HCT116 (cell line): ENCODE measurements at regions not wholly inside any gene's neighbourhood (a gene's known extent, or its start where the extent isn't known, plus 50 kb on each side); places are given as distances from the start of the nearest gene placed in this dataset.

ENCODE experiments used
- ATAC-seq: fragments of 200-7000 bp; cut with Tn5 transposase; 2 replicates; pipeline ENCODE4 v1.9.1; 2020; ENCODE audit warnings: mild to moderate bottlenecking, moderate library complexity
- BruUV-seq: library from RNA; stranded (reverse); fragments of 400-500 nt; replicated peaks from 2 replicates; lab custom pipeline; 2021; lab: Mats Ljungman, UMichigan
- CTCF ChIA-PET: fragments of 300-600 bp; sonication (Branson Sonifier 250); formaldehyde crosslinking; loops from one replicate; lab custom pipeline; 2021; ENCODE audit warnings: antibody characterized with exemption; lab: Charles Lee
- POLR2A ChIA-PET: fragments of 300-600, 350-600 bp; sonication (Branson Sonifier 250); formaldehyde crosslinking; loops from one replicate; lab custom pipeline; 2021; ENCODE audit warnings: antibody characterized with exemption; lab: Charles Lee
- RAD21 ChIA-PET, 2 experiments: fragments of 300-600 bp; sonication (Branson Sonifier 250); formaldehyde crosslinking; loops; one replicate each; lab custom pipeline; 2023; ENCODE audit warnings: low total read pairs in 2 of 2; ENCODE audit not compliant: uncharacterized antibody in 2 of 2, unreplicated experiment in 2 of 2, low non-redundant PET in 1 of 2; lab: Charles Lee
- DNase-seq: peaks from one replicate; pipeline ENCODE4 v3.0.0-alpha.2; 2010; ENCODE audit warnings: low read depth, low spot score
- H2AFZ ChIP-seq: fragments of 200-600 bp; shearing (Covaris generic), sonication (generic); 2 replicates; pipeline ENCODE4 v1.6.1; 2017; ENCODE audit warnings: low read depth, mixed run types, mixed read lengths, antibody characterized with exemption, low read length; ENCODE audit not compliant: poor library complexity, severe bottlenecking
- H3K27ac ChIP-seq: 2 replicates; pipeline ENCODE4 v1.5.1; 2012; ENCODE audit warnings: low read depth, low read length
- H3K27me3 ChIP-seq: fragments of 200-600 bp; sonication (generic); 2 replicates; pipeline ENCODE4 v1.6.1; 2016; ENCODE audit warnings: mixed run types, low read length, mixed read lengths; ENCODE audit not compliant: insufficient read depth
- H3K36me3 ChIP-seq, 2 experiments: fragments of 200-500 bp in 1 of 2; fragments of 200-600 bp in 1 of 2; sonication (Bioruptor generic) in 1 of 2; sonication (generic) in 1 of 2; 2 replicates each; pipeline versions ENCODE4 v1.5.1 to v1.6.1; 2014 to 2016; ENCODE audit warnings: low read length in 2 of 2, inconsistent platforms in 1 of 2, mixed read lengths in 1 of 2, mixed run types in 1 of 2; ENCODE audit not compliant: insufficient read depth in 2 of 2, control insufficient read depth in 1 of 2
- H3K4me1 ChIP-seq, 2 experiments: fragments of 200-600 bp in 1 of 2; sonication (generic) in 1 of 2; 2 replicates each; pipeline versions ENCODE4 v1.5.1 to v1.6.1; 2012 to 2017; ENCODE audit warnings: low read length in 2 of 2, inconsistent platforms in 1 of 2, mild to moderate bottlenecking in 1 of 2, mixed read lengths in 1 of 2, mixed run types in 1 of 2, moderate library complexity in 1 of 2; ENCODE audit not compliant: insufficient read depth in 2 of 2, control insufficient read depth in 1 of 2
- H3K4me2 ChIP-seq: fragments of 200-600 bp; sonication (generic); 2 replicates; pipeline ENCODE4 v1.6.1; 2017; ENCODE audit warnings: mixed run types, low read length, mixed read lengths
- H3K4me3 ChIP-seq, 2 experiments: fragments of 200-600 bp in 1 of 2; sonication (generic) in 1 of 2; replicated peaks in 1 of 2; 2 replicates each; pipeline ENCODE4 v1.5.1; 2011 to 2016; ENCODE audit warnings: low read length in 2 of 2, control low read depth in 1 of 2, low read depth in 1 of 2, mild to moderate bottlenecking in 1 of 2, mixed read lengths in 1 of 2, mixed run types in 1 of 2
- H3K79me2 ChIP-seq: fragments of 200-600 bp; sonication (generic); 2 replicates; pipeline ENCODE4 v1.6.1; 2017; ENCODE audit warnings: mild to moderate bottlenecking, mixed run types, low read length, moderate library complexity, mixed read lengths; ENCODE audit not compliant: insufficient read depth
- H3K9ac ChIP-seq: fragments of 200-600 bp; sonication (generic); 2 replicates; pipeline ENCODE4 v1.6.1; 2016; ENCODE audit warnings: low read length, mixed read lengths
- H3K9me2 ChIP-seq: fragments of 200-600 bp; sonication (generic), shearing (Covaris generic); 2 replicates; pipeline ENCODE4 v1.6.1; 2017; ENCODE audit warnings: mixed run types, mild to moderate bottlenecking, moderate library complexity; ENCODE audit not compliant: insufficient read depth
- H3K9me3 ChIP-seq, 2 experiments: fragments of 200-500 bp in 1 of 2; fragments of 200-600 bp in 1 of 2; sonication (Bioruptor generic) in 1 of 2; sonication (generic) in 1 of 2; 2 replicates each; pipeline ENCODE4 v1.6.1; 2014 to 2017; ENCODE audit warnings: low read length in 2 of 2, mixed read lengths in 2 of 2, inconsistent platforms in 1 of 2, low read depth in 1 of 2, mild to moderate bottlenecking in 1 of 2, mixed run types in 1 of 2, moderate library complexity in 1 of 2; ENCODE audit not compliant: control insufficient read depth in 1 of 2, insufficient read depth in 1 of 2
- H4K20me1 ChIP-seq: fragments of 200-600 bp; sonication (generic), shearing (Covaris generic); 2 replicates; pipeline ENCODE4 v1.6.1; 2017; ENCODE audit warnings: mixed run types, mild to moderate bottlenecking, moderate library complexity; ENCODE audit not compliant: insufficient read depth
- CBX3 ChIP-seq: IDR thresholded peaks from 2 replicates; pipeline ENCODE4 v1.6.1; 2012; ENCODE audit warnings: low read depth
- CTCF ChIP-seq, 3 experiments: fragments of 200-600 bp in 1 of 3; sonication (generic) in 1 of 3; IDR thresholded peaks in 2 of 3; conservative IDR thresholded peaks in 1 of 3; 2 replicates each; pipeline ENCODE4 v1.5.1; 2012 to 2017; ENCODE audit warnings: low read depth in 2 of 3, low read length in 2 of 3, antibody characterized with exemption in 1 of 3, borderline replicate concordance in 1 of 3, control low read depth in 1 of 3, mild to moderate bottlenecking in 1 of 3, mixed read lengths in 1 of 3, mixed run types in 1 of 3, moderate library complexity in 1 of 3; ENCODE audit not compliant: insufficient read depth in 1 of 3
- EZH2phosphoT487 ChIP-seq: fragments of 200-600 bp; IDR thresholded peaks from 2 replicates; pipeline ENCODE4 v1.6.1; 2018; ENCODE audit warnings: antibody characterized with exemption, borderline replicate concordance
- FOSL1 ChIP-seq: IDR thresholded peaks from 2 replicates; pipeline ENCODE4 v1.6.1; 2012; ENCODE audit warnings: low read depth
- JUND ChIP-seq: IDR thresholded peaks from 2 replicates; pipeline ENCODE4 v1.6.1; 2012
- POLR2A ChIP-seq: IDR thresholded peaks from 2 replicates; pipeline ENCODE4 v1.7.0; 2011; ENCODE audit warnings: borderline replicate concordance; ENCODE audit not compliant: insufficient read depth, insufficient read length; ENCODE audit errors: extremely low read depth
- SP1 ChIP-seq: IDR thresholded peaks from 2 replicates; pipeline ENCODE4 v1.6.1; 2012; ENCODE audit warnings: low read depth
- TCF7L2 ChIP-seq: IDR thresholded peaks from 2 replicates; pipeline ENCODE4 v1.7.0; 2011; ENCODE audit warnings: borderline replicate concordance, inconsistent platforms; ENCODE audit not compliant: insufficient read depth, insufficient read length; ENCODE audit errors: extremely low read depth
- YY1 ChIP-seq: IDR thresholded peaks from 2 replicates; pipeline ENCODE4 v1.6.1; 2011; ENCODE audit warnings: low read length, low read depth, moderate library complexity, mild to moderate bottlenecking; ENCODE audit not compliant: insufficient replicate concordance; ENCODE audit errors: extremely low read depth
- ZNF274 ChIP-seq: fragments of 200-500 bp; sonication (Bioruptor generic); IDR thresholded peaks from 2 replicates; pipeline ENCODE4 v1.6.1; 2014; ENCODE audit warnings: mild to moderate bottlenecking, low read depth, low read length, inconsistent platforms
- intact Hi-C: fragments of 100-400 bp; cut with micrococcal nuclease; formaldehyde crosslinking; loops from 2 replicates; pipeline ENCODE4 v1.10.0; 2022

- H3K79me2 ChIP-seq, result no peaks in the 10 kb centered on the region
- ATAC-seq (no peak), DNase-seq (no peak)
- peaks cover 3% of the 10 kb centered on the region; the same call in 1 of the 2 replicates for H3K9me2 ChIP-seq
- no peaks in the 10 kb centered on the region for H3K36me3 ChIP-seq
- H3K9me3 ChIP-seq, result no peaks in the 10 kb centered on the region
- no peak overlapping the region for H2AFZ ChIP-seq
- no peaks in the 10 kb centered on the region for H3K4me1 ChIP-seq
- CTCF ChIA-PET, result no interaction called here
- no peaks in the 10 kb centered on the region for H3K27me3 ChIP-seq
- no peaks in the 10 kb centered on the region for H4K20me1 ChIP-seq
- no peak overlapping the region for H3K9ac ChIP-seq
- TF ChIP-seq FOSL1 (no peak), JUND (no peak), CTCF (IDR thresholded peaks at IDR 0.05 in 2 of 3, conservative IDR thresholded peaks at IDR 0.05 in 1 of 3; ENCODE audit: borderline replicate concordance in 1 of 3, insufficient read depth in 1 of 3, low read depth in 2 of 3, low read length in 2 of 3) (no peak), YY1 (no peak), CBX3 (no peak), EZH2phosphoT487 (no peak), POLR2A (no peak), TCF7L2 (no peak), ZNF274 (no peak), SP1 (no peak)
- RAD21 ChIA-PET, result no interaction called here
- no peak overlapping the region for H3K27ac ChIP-seq
- no peak overlapping the region for H3K4me3 ChIP-seq
- no TSS peak for BruUV-seq
- no peak overlapping the region for H3K4me2 ChIP-seq
- intact Hi-C loops, result no loop called here
- POLR2A ChIA-PET, result no interaction called here
Measured at GRCh38 chr1:98400446-98400845, 261.1 kb upstream of the SNX7 start.
